Vagina (tissue), 2 donors: ENCODE measurements at regions not wholly inside any gene's neighbourhood (a gene's known extent, or its start where the extent isn't known, plus 50 kb on each side); places are given as distances from the start of the nearest gene placed in this dataset.

ENCODE experiments used
- POLR2A ChIP-seq, 2 donors: fragments of 450-650 bp; IDR thresholded peaks; one replicate each; pipeline ENCODE4 v1.6.1; 2017; ENCODE audit warnings: antibody characterized with exemption in 2 of 2, mild to moderate bottlenecking in 2 of 2, moderate library complexity in 2 of 2
- POLR2AphosphoS5 ChIP-seq, 2 donors: sonication (generic); formaldehyde crosslinking; IDR thresholded peaks; one replicate each; pipeline ENCODE4 v1.9.0; 2017; ENCODE audit warnings: antibody characterized with exemption in 2 of 2, mild to moderate bottlenecking in 2 of 2, low read depth in 1 of 2; ENCODE audit not compliant: insufficient read depth in 1 of 2
- TF ChIP-seq, protein P1 (sequence below), 3 experiments: fragments of 450-650 bp in 2 of 3; fragments of 200-600 bp in 1 of 3; sonication (generic) in 1 of 3; IDR thresholded peaks; one replicate each; pipeline ENCODE4 v1.5.1; 2017 to 2019; ENCODE audit warnings: antibody characterized with exemption in 3 of 3, mild to moderate bottlenecking in 2 of 3, moderate library complexity in 2 of 3

DNA sequence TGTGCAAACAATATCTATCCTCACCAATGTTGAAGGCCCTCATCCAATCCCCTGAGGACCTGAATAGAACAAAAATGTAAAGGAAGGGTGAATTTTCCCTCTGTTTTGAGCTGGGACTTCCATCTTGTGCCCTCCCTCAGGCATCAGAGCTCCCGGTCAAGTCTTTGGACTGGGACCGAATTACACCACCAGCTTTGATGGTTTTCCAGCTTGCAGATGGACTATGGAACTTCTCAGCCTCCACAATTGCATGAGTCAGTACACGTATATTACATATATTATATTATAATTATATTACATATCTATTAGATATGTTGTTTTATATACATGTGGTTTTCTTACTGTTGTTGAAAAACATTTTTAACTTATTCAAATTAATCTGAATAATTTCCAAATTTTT lies 496.4 kb downstream of the CMPK2 start:
- TF ChIP-seq, protein P1, sequence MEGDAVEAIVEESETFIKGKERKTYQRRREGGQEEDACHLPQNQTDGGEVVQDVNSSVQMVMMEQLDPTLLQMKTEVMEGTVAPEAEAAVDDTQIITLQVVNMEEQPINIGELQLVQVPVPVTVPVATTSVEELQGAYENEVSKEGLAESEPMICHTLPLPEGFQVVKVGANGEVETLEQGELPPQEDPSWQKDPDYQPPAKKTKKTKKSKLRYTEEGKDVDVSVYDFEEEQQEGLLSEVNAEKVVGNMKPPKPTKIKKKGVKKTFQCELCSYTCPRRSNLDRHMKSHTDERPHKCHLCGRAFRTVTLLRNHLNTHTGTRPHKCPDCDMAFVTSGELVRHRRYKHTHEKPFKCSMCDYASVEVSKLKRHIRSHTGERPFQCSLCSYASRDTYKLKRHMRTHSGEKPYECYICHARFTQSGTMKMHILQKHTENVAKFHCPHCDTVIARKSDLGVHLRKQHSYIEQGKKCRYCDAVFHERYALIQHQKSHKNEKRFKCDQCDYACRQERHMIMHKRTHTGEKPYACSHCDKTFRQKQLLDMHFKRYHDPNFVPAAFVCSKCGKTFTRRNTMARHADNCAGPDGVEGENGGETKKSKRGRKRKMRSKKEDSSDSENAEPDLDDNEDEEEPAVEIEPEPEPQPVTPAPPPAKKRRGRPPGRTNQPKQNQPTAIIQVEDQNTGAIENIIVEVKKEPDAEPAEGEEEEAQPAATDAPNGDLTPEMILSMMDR (IDR thresholded peaks at IDR 0.05) = no peak
- TF ChIP-seq POLR2A (IDR thresholded peaks at IDR 0.05) (no peak), POLR2AphosphoS5 (IDR thresholded peaks at IDR 0.05; ENCODE audit: insufficient read depth in 1 of 2, low read depth in 1 of 2) (no peak)
